ENCODE measurements at regions not wholly inside any gene's neighbourhood (a gene's known extent, or its start where the extent isn't known, plus 50 kb on each side); places are given as distances from the start of the nearest gene placed in this dataset.

- no peak for TF ChIP-seq CTCF (IDR thresholded peaks at IDR 0.05; ENCODE audit: insufficient read depth, low read length)
- no peak overlapping the region for H3K4me3 ChIP-seq (ENCODE audit: low read depth, low read length)
- no peak for DNase-seq (ENCODE audit: low read depth)
These were observed 275.2 kb upstream of the THSD7B start for GRCh38 chr2:136490100-136490499.

- DNase-seq (ENCODE audit: low read depth), result no peak
- TF ChIP-seq CTCF (IDR thresholded peaks at IDR 0.05; ENCODE audit: insufficient read depth, low read length), result no peak
- H3K4me3 ChIP-seq (ENCODE audit: low read depth, low read length), result no peak overlapping the region
These were observed 277.9 kb upstream of the THSD7B start for GRCh38 chr2:136487421-136487820.

GRCh38 chr2:136486115-136486514, 279.2 kb upstream of the THSD7B start:
- H3K4me3 ChIP-seq (ENCODE audit: low read depth, low read length), result no peak overlapping the region
- no peak for DNase-seq (ENCODE audit: low read depth)
- no peak for TF ChIP-seq CTCF (IDR thresholded peaks at IDR 0.05; ENCODE audit: insufficient read depth, low read length)

GRCh38 chr2:136482966-136483365, 282.4 kb upstream of the THSD7B start:
- H3K4me3 ChIP-seq (ENCODE audit: low read depth, low read length), result no peak overlapping the region
- TF ChIP-seq CTCF (IDR thresholded peaks at IDR 0.05; ENCODE audit: insufficient read depth, low read length), result no peak

GRCh38 chr2:136482006-136482405, 283.3 kb upstream of the THSD7B start:
- no peak for TF ChIP-seq CTCF (IDR thresholded peaks at IDR 0.05; ENCODE audit: insufficient read depth, low read length)
- H3K4me3 ChIP-seq (ENCODE audit: low read depth, low read length), result no peak overlapping the region
- DNase-seq (ENCODE audit: low read depth), result no peak

More at GRCh38 chr2:136482966-136483365, 282.4 kb upstream of the THSD7B start:
- DNase-seq (ENCODE audit: low read depth), result no peak

GRCh38 chr2:136479696-136480095, 285.6 kb upstream of the THSD7B start:
- no peak for DNase-seq (ENCODE audit: low read depth)
- no peak overlapping the region for H3K4me3 ChIP-seq (ENCODE audit: low read depth, low read length)
- TF ChIP-seq CTCF (IDR thresholded peaks at IDR 0.05; ENCODE audit: insufficient read depth, low read length), result no peak

GRCh38 chr2:136468799-136469369, 296.5 kb upstream of the THSD7B start:
- no peak overlapping the region for H3K4me3 ChIP-seq (ENCODE audit: low read depth, low read length)
- no peak for TF ChIP-seq CTCF (IDR thresholded peaks at IDR 0.05; ENCODE audit: insufficient read depth, low read length)
- no peak for DNase-seq (ENCODE audit: low read depth)
